NB4 (cell line): ENCODE measurements at regions not wholly inside any gene's neighbourhood (a gene's known extent, or its start where the extent isn't known, plus 50 kb on each side); places are given as distances from the start of the nearest gene placed in this dataset.

ENCODE experiments used
- DNase-seq: peaks from one replicate; pipeline ENCODE4 v3.0.0; 2010; ENCODE audit warnings: low read depth
- H3K4me3 ChIP-seq: one replicate; pipeline ENCODE4 v1.5.1; 2011; ENCODE audit warnings: mild to moderate bottlenecking, low read depth, low read length, moderate library complexity
- MYC ChIP-seq: IDR thresholded peaks from 2 replicates; pipeline ENCODE4 v1.6.1; 2011; ENCODE audit warnings: low read depth, low read length
- POLR2A ChIP-seq: IDR thresholded peaks from 2 replicates; pipeline ENCODE4 v1.6.1; 2011; ENCODE audit warnings: mild to moderate bottlenecking; ENCODE audit not compliant: insufficient read length; ENCODE audit errors: extremely low read depth
- TF ChIP-seq, protein P1 (sequence below): IDR thresholded peaks from 2 replicates; pipeline ENCODE4 v1.6.1; 2011; ENCODE audit warnings: low read depth, low read length
- TF ChIP-seq, protein P2 (sequence below): IDR thresholded peaks from one replicate; pipeline ENCODE4 v1.5.1; 2012; ENCODE audit warnings: low read depth, low read length

DNA sequence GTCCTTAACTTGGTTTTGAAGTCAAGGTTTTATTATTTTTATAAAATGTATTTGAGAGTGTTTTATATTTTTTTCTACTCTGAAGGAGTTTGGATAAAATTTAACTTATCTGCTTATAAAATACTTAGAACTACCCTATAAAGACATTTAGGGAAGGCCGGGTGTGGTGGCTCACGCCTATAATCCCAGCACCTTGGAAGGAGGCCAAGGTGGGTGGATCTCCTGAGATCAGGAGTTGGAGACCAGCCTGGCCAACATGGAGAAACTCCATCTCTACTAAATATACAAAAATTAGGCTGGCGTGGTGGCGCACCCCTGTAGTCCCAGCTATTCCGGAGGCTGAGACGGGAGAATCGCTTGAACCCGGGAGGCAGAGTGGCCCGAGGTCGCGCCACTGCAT, 486.4 kb downstream of the DSC3 start:
- H3K4me3 ChIP-seq, result no peak overlapping the region
- DNase-seq, result no peak
- no peak for TF ChIP-seq MYC
- TF ChIP-seq POLR2A, result no peak
- TF ChIP-seq, protein P1, sequence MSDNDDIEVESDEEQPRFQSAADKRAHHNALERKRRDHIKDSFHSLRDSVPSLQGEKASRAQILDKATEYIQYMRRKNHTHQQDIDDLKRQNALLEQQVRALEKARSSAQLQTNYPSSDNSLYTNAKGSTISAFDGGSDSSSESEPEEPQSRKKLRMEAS, result no peak
- TF ChIP-seq, protein P2, sequence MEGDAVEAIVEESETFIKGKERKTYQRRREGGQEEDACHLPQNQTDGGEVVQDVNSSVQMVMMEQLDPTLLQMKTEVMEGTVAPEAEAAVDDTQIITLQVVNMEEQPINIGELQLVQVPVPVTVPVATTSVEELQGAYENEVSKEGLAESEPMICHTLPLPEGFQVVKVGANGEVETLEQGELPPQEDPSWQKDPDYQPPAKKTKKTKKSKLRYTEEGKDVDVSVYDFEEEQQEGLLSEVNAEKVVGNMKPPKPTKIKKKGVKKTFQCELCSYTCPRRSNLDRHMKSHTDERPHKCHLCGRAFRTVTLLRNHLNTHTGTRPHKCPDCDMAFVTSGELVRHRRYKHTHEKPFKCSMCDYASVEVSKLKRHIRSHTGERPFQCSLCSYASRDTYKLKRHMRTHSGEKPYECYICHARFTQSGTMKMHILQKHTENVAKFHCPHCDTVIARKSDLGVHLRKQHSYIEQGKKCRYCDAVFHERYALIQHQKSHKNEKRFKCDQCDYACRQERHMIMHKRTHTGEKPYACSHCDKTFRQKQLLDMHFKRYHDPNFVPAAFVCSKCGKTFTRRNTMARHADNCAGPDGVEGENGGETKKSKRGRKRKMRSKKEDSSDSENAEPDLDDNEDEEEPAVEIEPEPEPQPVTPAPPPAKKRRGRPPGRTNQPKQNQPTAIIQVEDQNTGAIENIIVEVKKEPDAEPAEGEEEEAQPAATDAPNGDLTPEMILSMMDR, result no peak

DNA sequence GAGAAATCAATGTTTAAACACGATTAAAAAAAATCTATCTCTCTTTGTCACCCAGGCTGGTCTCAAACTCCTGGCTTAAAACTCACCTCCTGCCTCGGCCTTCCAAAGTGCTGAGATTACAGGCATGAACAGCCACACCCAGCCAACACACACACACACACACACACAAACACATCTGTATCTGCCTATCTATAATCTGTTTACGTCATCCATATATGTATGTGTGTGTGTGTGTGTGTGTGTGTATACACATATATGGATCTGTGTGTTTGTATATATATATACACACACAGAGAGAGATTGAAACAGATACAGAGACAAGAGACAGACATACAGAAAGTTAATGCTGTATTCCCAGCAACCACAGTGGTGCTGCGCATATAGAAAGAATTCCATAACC, 497.1 kb downstream of the DSC3 start:
- DNase-seq, result no peak
- no peak overlapping the region for H3K4me3 ChIP-seq
- TF ChIP-seq MYC (no peak), POLR2A (no peak)
- TF ChIP-seq, protein P1, result no peak
- TF ChIP-seq, protein P2, result no peak

DNA sequence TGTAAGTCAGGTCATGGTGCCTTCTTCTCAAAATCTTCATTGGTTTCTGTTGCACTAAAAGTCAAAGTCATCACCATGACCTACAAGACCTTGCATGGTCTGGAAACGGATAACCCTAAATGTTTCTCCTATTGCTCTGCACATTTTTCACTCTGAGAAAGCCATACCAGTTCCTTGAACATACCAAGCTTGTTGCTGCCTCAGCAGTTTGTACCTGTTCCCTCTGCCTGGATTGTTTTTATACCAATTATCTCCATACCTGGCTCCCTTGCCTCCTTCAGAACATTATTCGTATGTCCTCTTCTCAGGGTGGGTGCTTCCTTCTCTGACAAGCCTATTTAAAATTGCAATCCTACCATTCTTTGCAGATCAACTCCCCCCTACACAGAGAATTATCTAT, 498.4 kb downstream of the DSC3 start:
- H3K4me3 ChIP-seq, result no peak overlapping the region
- TF ChIP-seq MYC, result no peak
- no peak for TF ChIP-seq POLR2A
- TF ChIP-seq, protein P2, result no peak
- TF ChIP-seq, protein P1, result no peak
- DNase-seq, result no peak

DNA sequence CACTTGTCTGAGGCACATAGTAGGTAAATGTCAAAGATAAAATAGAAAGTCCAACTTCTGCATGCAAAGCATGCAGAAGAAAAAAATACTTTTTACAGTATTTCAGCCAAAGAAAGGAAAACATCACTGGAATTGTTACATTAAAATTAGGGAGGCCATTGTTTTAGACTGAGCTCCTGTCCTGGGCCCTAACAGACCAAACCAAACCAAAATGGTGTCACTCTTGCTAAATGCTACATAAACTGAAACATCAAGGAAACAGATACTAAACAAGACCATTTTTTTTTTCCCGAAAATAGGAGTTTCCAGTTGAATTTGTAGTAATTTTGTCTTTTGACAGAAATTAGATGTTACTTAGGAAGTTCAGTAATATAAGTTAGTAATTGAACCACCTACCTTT, 508.8 kb downstream of the DSC3 start:
- no peak for DNase-seq
- no peak for TF ChIP-seq MYC
- TF ChIP-seq, protein P1, result no peak
- no peak for TF ChIP-seq POLR2A
- TF ChIP-seq, protein P2, result no peak
- H3K4me3 ChIP-seq, result no peak overlapping the region

DNA sequence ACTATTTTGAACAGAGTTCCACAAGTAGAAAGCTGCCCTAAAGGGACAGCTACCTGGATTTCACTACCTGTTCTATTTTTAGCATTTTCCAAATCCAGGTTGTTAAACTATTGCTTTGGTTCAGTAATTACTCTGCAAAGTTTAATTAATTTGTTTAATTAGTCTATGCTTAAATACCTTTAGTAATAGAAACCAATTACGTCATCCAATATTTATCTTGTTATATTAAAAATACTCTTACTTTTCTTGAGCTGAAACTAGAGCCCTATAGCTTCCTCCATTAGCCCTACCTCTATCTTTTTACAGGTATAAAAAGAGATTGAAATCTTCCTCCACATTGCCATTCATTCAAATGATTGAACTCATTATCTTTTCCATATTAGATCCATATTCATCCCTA, 514.6 kb downstream of the DSC3 start:
- no peak overlapping the region for H3K4me3 ChIP-seq
- no peak for DNase-seq
- TF ChIP-seq, protein P2, result no peak
- TF ChIP-seq, protein P1, result no peak
- TF ChIP-seq MYC, result no peak
- TF ChIP-seq POLR2A, result no peak

DNA sequence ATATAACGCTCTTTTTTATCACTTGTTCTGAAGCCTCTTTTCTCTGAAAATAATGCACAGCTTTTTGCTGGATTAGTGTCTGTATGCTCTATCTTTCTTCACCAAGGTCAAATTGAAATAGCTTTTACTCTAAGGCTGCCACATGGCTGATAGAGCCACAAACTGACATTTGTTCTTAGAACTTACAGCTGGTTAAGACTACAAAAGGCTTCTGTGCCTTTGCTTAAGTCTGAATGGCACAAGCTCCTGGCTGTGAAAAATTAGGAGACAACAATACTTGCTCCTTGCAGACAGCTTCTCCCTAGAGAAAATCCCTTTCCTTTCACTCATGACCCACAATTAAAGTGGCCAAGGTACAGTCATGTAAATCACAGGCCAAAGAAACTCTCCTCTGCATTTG, 515.3 kb downstream of the DSC3 start:
- no peak overlapping the region for H3K4me3 ChIP-seq
- TF ChIP-seq, protein P2, result no peak
- TF ChIP-seq MYC (no peak), POLR2A (no peak)
- TF ChIP-seq, protein P1, result no peak
- no peak for DNase-seq
